ENCODE measurements at regions not wholly inside any gene's neighbourhood (a gene's known extent, or its start where the extent isn't known, plus 50 kb on each side); places are given as distances from the start of the nearest gene placed in this dataset.

- TF ChIP-seq ZFX (IDR thresholded peaks at IDR 0.05): no peak
- H3K27ac ChIP-seq: no peak overlapping the region
These were observed 107.8 kb upstream of the OXGR1 start for GRCh38 chr13:97101912-97102708.

GRCh38 chr13:97106323-97106722 is 112.0 kb upstream of the OXGR1 start:
- TF ChIP-seq CTCF (conservative IDR thresholded peaks at IDR 0.05) (no peak), ZFX (IDR thresholded peaks at IDR 0.05) (no peak)
- H3K27ac ChIP-seq: no peak overlapping the region

- H3K27ac ChIP-seq: no peak overlapping the region
- no peak for TF ChIP-seq ZFX (IDR thresholded peaks at IDR 0.05)
- TF ChIP-seq CTCF (conservative IDR thresholded peaks at IDR 0.05): no peak
These were observed 113.7 kb upstream of the OXGR1 start for GRCh38 chr13:97107815-97108529.

- TF ChIP-seq CTCF (conservative IDR thresholded peaks at IDR 0.05) (no peak), ZFX (IDR thresholded peaks at IDR 0.05) (no peak)
- H3K27ac ChIP-seq: no peak overlapping the region
These were observed 113.6 kb upstream of the MBNL2 start for GRCh38 chr13:97108530-97108900.

GRCh38 chr13:97109256-97109655 is 112.9 kb upstream of the MBNL2 start:
- no peak for TF ChIP-seq CTCF (conservative IDR thresholded peaks at IDR 0.05)
- no peak for TF ChIP-seq ZFX (IDR thresholded peaks at IDR 0.05)
- H3K27ac ChIP-seq: no peak overlapping the region

- no peak overlapping the region for H3K27ac ChIP-seq
- TF ChIP-seq CTCF (conservative IDR thresholded peaks at IDR 0.05) (peak; percentile 96), ZFX (IDR thresholded peaks at IDR 0.05) (no peak)
These were observed 112.2 kb upstream of the MBNL2 start for GRCh38 chr13:97109841-97110492.

- no peak overlapping the region for H3K27ac ChIP-seq
- no peak for TF ChIP-seq CTCF (conservative IDR thresholded peaks at IDR 0.05)
- no peak for TF ChIP-seq ZFX (IDR thresholded peaks at IDR 0.05)
These were observed 111.2 kb upstream of the MBNL2 start for GRCh38 chr13:97110936-97111335.

Measured in C4-2B (cell line).